ENCODE measurements at regions not wholly inside any gene's neighbourhood (a gene's known extent, or its start where the extent isn't known, plus 50 kb on each side); places are given as distances from the start of the nearest gene placed in this dataset.
A peak's percentile ranks its signal among the peaks of the same experiment; 100 is the strongest.
"Not testable (repeated sequence)": the region's sequence is repeated elsewhere in the genome, so short reads cannot be mapped to it uniquely, and the experiment has no call there.

- peak; percentile 17 for DNase-seq
These were observed 305.5 kb downstream of the FAT4 start for GRCh38 chr4:125620066-125620860.

GRCh38 chr4:125624951-125625350 lies 310.2 kb downstream of the FAT4 start:
- no peak for DNase-seq

GRCh38 chr4:125626946-125627345 lies 312.2 kb downstream of the FAT4 start:
- no peak for DNase-seq

GRCh38 chr4:125639182-125639621 lies 324.4 kb downstream of the FAT4 start:
- DNase-seq = no peak

- DNase-seq = no peak
These were observed 326.9 kb downstream of the FAT4 start for GRCh38 chr4:125641611-125642010.

- no peak for DNase-seq
These were observed 327.9 kb downstream of the FAT4 start for GRCh38 chr4:125642645-125643044.

GRCh38 chr4:125649452-125649851 lies 334.7 kb downstream of the FAT4 start:
- no peak for DNase-seq

GRCh38 chr4:125650557-125650956 lies 335.8 kb downstream of the FAT4 start:
- DNase-seq = no peak

- DNase-seq = not testable (repeated sequence)
These were observed 337.1 kb downstream of the FAT4 start for GRCh38 chr4:125651707-125652357.

- no peak for DNase-seq
These were observed 344.0 kb downstream of the FAT4 start for GRCh38 chr4:125658773-125659172.

GRCh38 chr4:125663896-125664767 lies 349.4 kb downstream of the FAT4 start:
- no peak for DNase-seq

- DNase-seq = no peak
These were observed 351.9 kb downstream of the FAT4 start for GRCh38 chr4:125666635-125667034.

GRCh38 chr4:125676156-125676555 lies 361.4 kb downstream of the FAT4 start:
- DNase-seq = no peak

- DNase-seq = no peak
These were observed 361.8 kb downstream of the FAT4 start for GRCh38 chr4:125676583-125676982.

GRCh38 chr4:125677665-125678307 lies 363.0 kb downstream of the FAT4 start:
- DNase-seq = no peak

- DNase-seq = no peak
These were observed 365.2 kb downstream of the FAT4 start for GRCh38 chr4:125679989-125680388.

GRCh38 chr4:125681240-125681639 lies 366.5 kb downstream of the FAT4 start:
- no peak for DNase-seq

- no peak for DNase-seq
These were observed 368.0 kb downstream of the FAT4 start for GRCh38 chr4:125682730-125683129.

- no peak for DNase-seq
These were observed 374.1 kb downstream of the FAT4 start for GRCh38 chr4:125688841-125689240.

GRCh38 chr4:125689805-125690204 lies 375.1 kb downstream of the FAT4 start:
- no peak for DNase-seq

- no peak for DNase-seq
These were observed 378.5 kb downstream of the FAT4 start for GRCh38 chr4:125693228-125693627.

- DNase-seq = no peak
These were observed 387.7 kb downstream of the FAT4 start for GRCh38 chr4:125702406-125702805.

GRCh38 chr4:125703443-125703842 lies 388.7 kb downstream of the FAT4 start:
- peak; percentile 46 for DNase-seq

Measured in fibroblast of skin of right biceps (primary cell).